Right hindlimb (tissue), 1 donor: ENCODE measurements at regions not wholly inside any gene's neighbourhood (a gene's known extent, or its start where the extent isn't known, plus 50 kb on each side); places are given as distances from the start of the nearest gene placed in this dataset.
A peak's percentile ranks its signal among the peaks of the same experiment; 100 is the strongest.
"Not testable (repeated sequence)": the region's sequence is repeated elsewhere in the genome, so short reads cannot be mapped to it uniquely, and the experiment has no call there.

Source experiments
- DNase-seq: peaks from one replicate; pipeline ENCODE4 v3.0.0-alpha.2; 2018

DNA sequence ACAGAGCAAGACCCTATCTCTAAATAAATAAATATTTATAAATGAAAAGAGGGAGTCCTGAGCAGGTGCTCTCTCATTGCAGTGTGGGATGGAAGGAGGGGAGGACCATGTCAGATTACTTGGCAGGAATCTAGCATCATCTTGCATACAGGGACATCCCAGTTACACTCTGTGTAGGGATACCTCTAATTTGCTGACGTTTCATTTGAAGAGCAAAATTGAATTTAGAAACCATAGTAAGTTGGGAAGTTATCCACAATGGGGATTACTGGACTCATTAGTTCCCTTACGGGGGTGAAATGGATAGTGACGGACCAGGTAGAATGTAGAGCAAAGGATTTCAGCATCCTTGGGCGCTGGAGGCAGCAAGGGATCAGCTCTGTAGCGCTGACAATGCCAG lies 52.1 kb downstream of the ARHGEF18 start:
- no peak for DNase-seq

DNA sequence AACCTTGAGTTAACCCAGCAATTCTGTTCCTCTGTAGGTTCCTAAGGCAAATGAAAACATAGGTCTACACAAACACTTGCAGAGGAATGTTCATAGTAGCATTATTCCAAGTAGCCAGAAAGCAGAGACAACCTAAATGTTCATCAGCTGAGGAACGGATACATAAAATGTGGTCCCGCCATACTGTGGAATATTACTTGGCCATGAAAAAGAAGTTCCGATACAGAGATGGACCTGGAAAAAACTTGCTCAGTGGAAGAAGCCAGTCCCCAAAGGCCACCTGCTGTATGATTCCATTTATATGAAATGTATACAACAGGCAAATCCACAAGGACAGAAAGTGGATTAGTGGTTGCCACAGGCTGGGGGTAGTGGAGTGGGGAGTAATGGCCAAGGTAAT lies 53.0 kb downstream of the ARHGEF18 start:
- no peak for DNase-seq

DNA sequence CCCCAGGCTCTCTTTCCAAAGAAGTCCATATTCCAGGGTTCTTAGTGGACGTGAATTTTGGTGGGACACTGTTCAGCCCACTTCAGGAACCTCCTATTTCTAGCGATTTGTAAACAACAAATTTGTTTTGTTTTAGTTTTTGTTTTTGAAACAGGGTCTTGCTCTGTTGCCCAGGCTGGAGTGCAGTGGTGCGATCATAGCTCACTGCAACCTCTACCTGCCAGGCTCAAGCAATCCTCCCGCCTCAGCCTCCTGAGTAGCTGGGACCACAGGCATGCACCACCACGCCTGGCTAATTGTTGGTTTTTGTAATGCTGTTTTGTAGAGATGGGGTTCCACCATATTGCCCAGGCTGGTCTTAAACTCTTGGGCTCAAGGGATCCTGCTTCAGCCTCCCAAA lies 56.7 kb downstream of the ARHGEF18 start:
- not testable (repeated sequence) for DNase-seq

DNA sequence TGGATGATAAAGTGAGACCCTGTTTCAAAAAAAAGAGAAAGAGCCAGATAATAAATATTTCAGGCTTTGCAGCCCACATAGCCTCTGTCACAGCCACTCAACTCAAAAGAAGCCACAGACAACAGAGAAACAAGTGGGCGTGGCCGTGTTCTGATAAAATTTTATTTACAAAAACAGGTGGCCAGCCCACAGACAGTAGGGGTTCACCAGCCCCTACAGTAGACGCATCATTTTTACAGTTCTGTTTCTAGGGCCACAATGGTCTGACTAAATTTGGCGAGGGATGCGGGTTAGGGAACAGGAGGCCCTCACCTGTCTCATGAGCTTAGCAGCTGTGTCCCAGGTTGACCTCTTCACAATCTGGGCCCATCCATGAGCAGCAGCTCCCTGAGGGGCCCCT lies 59.5 kb downstream of the ARHGEF18 start:
- no peak for DNase-seq

DNA sequence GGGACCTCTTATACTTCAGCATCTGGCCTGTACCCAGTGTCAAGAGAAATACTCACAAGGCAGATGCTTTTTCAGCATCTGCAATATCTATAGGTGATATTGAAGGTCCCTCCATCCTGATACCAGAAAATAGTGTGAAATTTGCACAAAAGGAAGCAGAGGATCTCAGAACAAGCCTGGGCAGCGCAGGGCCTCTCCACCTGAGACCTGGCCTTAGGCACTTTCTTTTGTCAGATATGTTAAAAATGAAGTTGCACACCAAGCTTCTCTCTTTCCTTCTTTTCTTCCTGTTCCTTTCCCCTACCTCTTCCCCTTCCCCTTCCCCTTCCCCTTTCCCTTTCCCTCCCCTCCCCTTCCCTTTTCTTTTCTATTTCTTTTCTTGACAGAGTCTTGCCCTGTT lies 62.2 kb downstream of the ARHGEF18 start:
- DNase-seq = no peak

DNA sequence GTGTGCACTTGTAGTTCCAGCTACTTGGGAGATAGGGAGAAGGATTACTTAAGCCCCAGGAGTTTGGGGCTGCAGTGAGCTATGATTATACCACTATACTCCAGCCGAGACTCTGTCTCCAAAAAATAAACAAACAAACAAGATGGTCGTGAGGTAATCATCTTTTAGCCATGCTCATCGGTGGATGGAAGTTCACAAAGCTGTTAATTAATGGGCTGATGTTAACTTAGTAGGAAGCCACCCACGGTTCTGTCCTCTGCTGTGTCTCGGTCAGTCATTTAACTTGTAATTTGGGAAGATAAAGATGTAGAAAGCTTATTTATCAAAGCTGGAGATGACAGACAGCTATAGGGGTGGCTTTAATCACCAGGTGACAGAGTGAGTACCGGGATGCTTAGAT lies 64.9 kb downstream of the ARHGEF18 start:
- DNase-seq = no peak

DNA sequence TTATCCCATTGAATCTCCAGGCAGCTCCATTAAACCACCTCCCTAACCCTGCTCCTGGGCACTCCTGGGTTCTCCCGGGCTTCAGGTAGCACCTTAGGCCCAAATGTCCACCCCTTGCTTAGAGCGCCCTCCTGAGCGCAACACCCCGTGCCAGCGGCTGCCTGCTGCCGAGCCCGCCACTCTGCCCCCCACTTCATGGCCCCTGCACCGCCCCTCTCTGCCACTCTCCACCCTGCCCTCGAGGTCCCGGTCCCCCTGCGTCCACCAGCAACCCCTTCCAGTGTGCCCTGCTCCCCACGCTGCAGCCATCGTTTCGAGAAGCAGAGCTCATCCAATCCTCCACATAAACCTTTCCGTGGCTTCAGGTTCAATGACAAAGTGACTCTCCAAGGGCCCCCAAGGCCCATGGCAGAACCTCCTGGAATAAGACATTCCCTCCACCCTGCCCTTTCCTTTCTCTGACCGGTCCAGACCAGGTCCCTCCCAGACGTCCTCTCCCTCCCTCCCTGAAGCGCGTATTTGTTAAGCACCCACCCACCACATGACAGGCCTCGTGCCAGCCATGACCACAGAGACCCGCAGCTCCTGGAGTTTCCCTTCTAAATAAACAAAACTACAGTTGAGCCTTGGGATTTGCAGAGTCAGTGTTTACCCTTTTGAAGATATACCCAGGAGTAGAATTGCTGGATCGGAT lies 66.6 kb downstream of the ARHGEF18 start:
- peak; percentile 60 for DNase-seq

DNA sequence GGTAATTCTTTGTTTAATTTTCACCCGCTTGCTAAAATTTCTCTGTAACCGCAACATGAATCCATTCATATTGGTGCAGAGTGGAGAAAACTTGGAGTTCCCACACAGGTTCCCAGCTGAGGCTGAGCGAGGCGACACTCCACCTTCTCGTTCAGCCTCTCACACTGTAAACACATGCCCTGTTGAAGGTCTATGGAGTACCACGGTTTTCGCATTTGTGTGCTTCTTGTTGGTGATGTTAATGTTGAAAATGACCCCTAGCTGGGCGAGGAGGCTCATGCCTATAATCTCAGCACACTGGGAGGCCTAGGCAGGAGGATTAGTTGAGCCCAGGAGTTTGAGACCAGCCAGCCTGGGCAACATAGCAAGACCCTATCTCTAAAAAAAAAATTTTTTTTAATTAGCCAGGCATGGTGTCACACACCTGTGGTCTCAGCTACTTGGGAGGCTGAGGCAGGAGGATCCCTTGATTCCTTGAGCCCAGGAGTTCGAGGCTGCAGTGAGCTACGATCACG lies 67.2 kb downstream of the ARHGEF18 start:
- DNase-seq = no peak

DNA sequence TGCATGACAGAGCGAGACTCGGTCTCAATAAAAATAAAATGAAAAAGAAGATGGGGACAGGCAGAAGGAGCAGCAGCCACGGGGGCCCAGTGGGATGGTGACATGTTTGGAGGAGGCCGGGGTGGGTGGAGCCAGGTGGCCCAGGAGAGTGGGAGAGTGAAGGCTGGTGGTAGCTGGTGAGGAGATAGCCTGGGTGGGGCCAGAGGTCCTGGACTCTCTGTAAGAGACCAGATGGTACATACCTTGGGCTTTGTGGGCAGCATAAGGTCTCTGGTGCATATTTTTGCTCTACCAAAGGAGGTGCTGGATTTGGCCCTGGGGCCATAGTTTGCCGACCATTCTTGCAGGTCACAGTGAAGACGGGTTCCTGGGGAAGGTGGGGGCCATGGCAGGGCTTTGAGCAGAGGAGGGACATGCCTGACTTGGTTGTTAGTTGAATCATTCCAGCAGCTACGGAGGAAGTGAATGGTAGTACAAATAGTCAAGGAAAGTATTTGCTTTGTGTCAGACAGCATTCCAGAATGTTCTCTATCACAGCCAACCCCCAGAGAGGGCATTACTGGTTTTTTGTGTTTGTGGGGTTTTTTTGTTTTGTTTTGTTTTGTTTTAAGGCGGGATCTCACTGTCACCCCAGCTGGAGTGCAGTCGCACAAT lies 69.1 kb downstream of the ARHGEF18 start:
- DNase-seq = no peak

DNA sequence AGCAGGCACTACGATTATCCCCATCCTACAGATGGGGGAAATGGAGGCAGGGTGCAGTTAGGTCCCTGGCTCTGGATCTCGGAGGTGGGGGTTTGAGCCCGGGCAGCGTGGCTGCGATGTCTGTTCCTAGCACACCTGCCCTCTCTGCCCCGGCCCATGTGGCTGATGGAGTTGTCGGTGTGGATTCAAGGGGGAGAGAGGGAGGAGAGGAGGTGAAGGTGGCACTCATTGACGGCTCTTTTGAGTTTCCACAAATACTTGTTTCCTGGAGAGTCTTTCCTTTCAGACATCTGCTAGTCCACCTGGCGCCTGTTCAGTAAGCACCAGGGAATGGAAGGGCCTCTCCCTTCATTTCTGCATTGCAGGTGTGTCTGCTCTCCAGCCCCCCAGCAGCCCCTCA lies 69.9 kb downstream of the ARHGEF18 start:
- no peak for DNase-seq

DNA sequence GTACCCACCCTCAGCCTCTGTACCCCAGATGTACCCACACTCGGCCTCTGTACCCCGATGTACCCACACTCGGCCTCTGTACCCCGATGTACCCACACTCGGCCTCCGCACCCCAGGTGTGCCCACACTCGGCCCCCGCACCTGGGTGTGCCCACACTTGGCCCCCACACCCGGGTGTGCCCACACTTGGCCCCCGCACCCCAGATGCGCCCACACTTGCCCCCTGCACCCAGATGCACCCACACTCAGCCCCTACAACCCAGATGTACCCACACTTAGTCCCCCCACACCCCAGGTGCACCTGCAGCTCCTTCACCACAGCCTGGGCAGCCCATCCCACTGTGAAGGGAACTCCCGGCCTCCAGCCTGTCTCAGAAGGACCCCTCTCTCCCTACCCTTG lies 69.7 kb downstream of the PEX11G start:
- DNase-seq = no peak

DNA sequence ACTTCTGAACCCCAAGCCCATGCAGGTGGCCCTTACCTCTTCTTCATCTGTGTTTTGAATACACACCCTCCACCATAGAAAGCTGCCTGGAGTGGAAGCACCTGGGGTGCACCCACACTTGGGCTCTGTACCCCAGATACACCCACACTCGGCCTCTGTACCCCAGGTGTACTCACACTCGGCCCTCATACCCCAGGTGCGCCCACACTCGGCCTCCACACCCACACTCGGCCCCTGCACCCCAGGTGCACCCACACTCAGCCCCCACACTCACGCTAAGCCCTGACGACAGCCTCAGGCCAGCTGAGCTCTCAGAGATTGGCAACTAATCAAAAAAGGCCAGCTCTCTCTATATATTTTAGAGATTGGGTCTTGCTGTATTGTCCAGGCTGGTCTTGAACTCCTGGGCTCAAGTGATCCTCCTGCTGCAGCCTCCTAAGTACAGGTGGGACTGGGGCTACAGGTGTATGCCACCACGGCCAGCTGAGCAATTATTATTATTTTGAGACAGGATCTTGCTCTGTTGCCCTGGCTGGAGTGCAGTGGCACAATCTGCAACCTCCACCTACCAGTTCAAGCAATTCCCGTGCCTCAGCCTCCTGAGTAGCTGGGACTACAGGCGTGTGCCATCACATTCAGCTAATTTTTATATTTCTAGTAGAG lies 68.9 kb downstream of the PEX11G start:
- DNase-seq = no peak

DNA sequence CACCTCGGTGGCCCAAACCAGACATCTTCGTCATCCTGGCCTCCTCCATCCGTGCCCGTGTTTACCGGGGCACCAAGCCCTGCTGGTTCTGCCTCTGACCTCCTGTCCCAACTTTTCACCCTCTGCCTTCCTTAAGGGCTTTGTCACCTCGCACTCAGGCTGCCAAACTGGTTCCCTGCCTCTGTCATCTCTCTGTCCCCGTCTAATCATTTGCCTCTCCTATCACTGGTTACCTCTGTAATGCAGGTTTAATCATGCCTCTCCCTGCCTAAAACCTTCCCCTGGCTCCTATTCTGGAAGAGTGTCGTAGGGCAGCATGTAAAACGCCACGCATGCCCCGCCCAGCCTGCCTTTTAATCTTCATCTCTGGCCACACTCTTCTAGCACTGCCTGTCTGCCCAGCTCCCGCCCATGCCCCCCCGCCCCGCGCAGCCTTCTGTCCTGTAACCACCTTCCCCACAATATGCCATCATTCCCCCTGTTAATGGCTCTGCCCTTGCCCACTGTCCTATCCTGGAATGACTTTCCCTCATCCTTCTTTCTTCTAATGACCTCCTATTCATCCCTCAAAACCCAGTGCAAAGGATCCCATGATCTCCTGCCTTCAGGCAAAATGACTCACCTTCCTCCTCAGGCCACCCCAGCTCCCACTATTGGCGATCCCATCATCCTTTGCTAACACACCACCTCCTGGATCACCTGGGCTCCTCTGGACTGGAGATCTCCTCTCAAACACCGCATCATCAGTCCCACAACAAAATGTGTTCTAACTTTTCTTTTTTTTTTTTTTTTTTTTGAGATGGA lies 66.7 kb downstream of the PEX11G start:
- no peak for DNase-seq
